IMR-90 (cell line): ENCODE measurements at regions not wholly inside any gene's neighbourhood (a gene's known extent, or its start where the extent isn't known, plus 50 kb on each side); places are given as distances from the start of the nearest gene placed in this dataset.

ENCODE experiments used
- ATAC-seq: fragments of 200-7000 bp; cut with Tn5 transposase; 2 replicates; pipeline ENCODE4 v1.9.1; 2020; ENCODE audit warnings: low read depth, mild to moderate bottlenecking, moderate library complexity
- BruUV-seq: library from RNA; stranded (reverse); fragments of 400-500 nt; replicated peaks from 2 replicates; lab custom pipeline; 2021; lab: Mats Ljungman, UMichigan
- CTCF ChIA-PET: fragments of 300-600 bp; formaldehyde crosslinking; extraction: SDS; loops from one replicate; lab custom pipeline; 2021; ENCODE audit warnings: antibody characterized with exemption; lab: Yijun Ruan, JAX
- POLR2A ChIA-PET: fragments of 300-600 bp; sonication (Branson Sonifier 250); formaldehyde crosslinking; loops from one replicate; lab custom pipeline; 2022; ENCODE audit warnings: antibody characterized with exemption; ENCODE audit not compliant: unreplicated experiment; lab: Charles Lee
- DNase-seq: peaks from one replicate; pipeline ENCODE4 v3.0.0; 2013
- H2AFZ ChIP-seq: replicated peaks from 2 replicates; pipeline ENCODE3; 2013; ENCODE audit warnings: low read length, mild to moderate bottlenecking; ENCODE audit not compliant: poor library complexity
- H2AK5ac ChIP-seq: 2 replicates; pipeline ENCODE4 v1.6.1; 2013; ENCODE audit warnings: low read depth, low read length, inconsistent platforms
- H2AK9ac ChIP-seq: replicated peaks from 2 replicates; pipeline ENCODE3; 2013; ENCODE audit warnings: mild to moderate bottlenecking, low read depth, low read length, moderate library complexity; ENCODE audit not compliant: poor library complexity
- H2BK120ac ChIP-seq: 2 replicates; pipeline ENCODE4 v1.6.1; 2013; ENCODE audit warnings: low read depth, low read length, inconsistent platforms
- H2BK15ac ChIP-seq: 3 replicates; pipeline ENCODE4 v1.6.1; 2013; ENCODE audit warnings: low read depth, low read length, inconsistent platforms
- H2BK20ac ChIP-seq: 2 replicates; pipeline ENCODE4 v1.6.1; 2013; ENCODE audit warnings: low read depth, mild to moderate bottlenecking, inconsistent platforms, low read length, moderate library complexity
- H2BK5ac ChIP-seq: 2 replicates; pipeline ENCODE4 v1.6.1; 2013; ENCODE audit warnings: mild to moderate bottlenecking, low read depth, low read length, inconsistent platforms; ENCODE audit not compliant: poor library complexity, severe bottlenecking
- H3K14ac ChIP-seq: replicated peaks from 2 replicates; pipeline ENCODE4 v1.6.1; 2013; ENCODE audit warnings: low read depth, low read length, inconsistent platforms
- H3K18ac ChIP-seq: 2 replicates; pipeline ENCODE4 v1.6.1; 2013; ENCODE audit warnings: low read depth, low read length, control low read depth
- H3K23ac ChIP-seq: 2 replicates; pipeline ENCODE4 v1.6.1; 2013; ENCODE audit warnings: low read depth, low read length, inconsistent platforms
- H3K27ac ChIP-seq: 2 replicates; pipeline ENCODE4 v1.5.1; 2013; ENCODE audit warnings: mild to moderate bottlenecking, control low read depth, low read length; ENCODE audit not compliant: insufficient read depth
- H3K27me3 ChIP-seq: 2 replicates; pipeline ENCODE4 v1.6.1; 2013; ENCODE audit warnings: low read length; ENCODE audit not compliant: control insufficient read depth, insufficient read depth
- H3K36me3 ChIP-seq: 2 replicates; pipeline ENCODE4 v1.6.1; 2013; ENCODE audit warnings: low read length, mixed read lengths; ENCODE audit not compliant: control insufficient read depth, insufficient read depth
- H3K4ac ChIP-seq: 2 replicates; pipeline ENCODE4 v1.6.1; 2013; ENCODE audit warnings: low read depth, low read length, inconsistent platforms
- H3K4me1 ChIP-seq: 2 replicates; pipeline ENCODE4 v1.6.1; 2013; ENCODE audit warnings: low read length, mixed read lengths; ENCODE audit not compliant: control insufficient read depth, insufficient read depth
- H3K4me2 ChIP-seq: 2 replicates; pipeline ENCODE4 v1.6.1; 2013; ENCODE audit warnings: low read depth, mild to moderate bottlenecking, control low read depth, low read length, moderate library complexity
- H3K4me3 ChIP-seq: 2 replicates; pipeline ENCODE4 v1.5.1; 2013; ENCODE audit warnings: low read depth, mild to moderate bottlenecking, control low read depth, low read length, moderate library complexity; ENCODE audit not compliant: insufficient read depth
- H3K56ac ChIP-seq: 2 replicates; pipeline ENCODE4 v1.6.1; 2013; ENCODE audit warnings: low read length, inconsistent platforms; ENCODE audit not compliant: insufficient read depth; ENCODE audit errors: extremely low read depth
- H3K79me1 ChIP-seq, 2 experiments: 2 replicates each; pipeline ENCODE4 v1.6.1; 2013; ENCODE audit warnings: low read length in 2 of 2, inconsistent platforms in 1 of 2, low read depth in 1 of 2
- H3K9ac ChIP-seq: 2 replicates; pipeline ENCODE4 v1.6.1; 2013; ENCODE audit warnings: low read depth, low read length, control low read depth
- H3K9me1 ChIP-seq: 2 replicates; pipeline ENCODE4 v1.6.1; 2013; ENCODE audit warnings: low read length, inconsistent platforms; ENCODE audit not compliant: insufficient read depth
- H3K9me3 ChIP-seq: 2 replicates; pipeline ENCODE4 v1.6.1; 2013; ENCODE audit warnings: low read length; ENCODE audit not compliant: control insufficient read depth, insufficient read depth
- H4K20me1 ChIP-seq: 2 replicates; pipeline ENCODE4 v1.6.1; 2013; ENCODE audit warnings: low read length, inconsistent platforms; ENCODE audit not compliant: insufficient read depth
- H4K5ac ChIP-seq: 2 replicates; pipeline ENCODE4 v1.6.1; 2013; ENCODE audit warnings: mild to moderate bottlenecking, low read depth, low read length, control low read depth
- H4K8ac ChIP-seq, 2 experiments: 2 replicates each; pipeline ENCODE4 v1.6.1; 2013; ENCODE audit warnings: low read depth in 2 of 2, low read length in 2 of 2, control low read depth in 1 of 2, inconsistent platforms in 1 of 2
- H4K91ac ChIP-seq: 2 replicates; pipeline ENCODE4 v1.6.1; 2013; ENCODE audit warnings: low read depth, low read length, inconsistent platforms; ENCODE audit not compliant: insufficient read depth
- BHLHE40 ChIP-seq: fragments of 150-350 bp; IDR thresholded peaks from 2 replicates; pipeline ENCODE4 v1.6.1; 2016; ENCODE audit warnings: mild to moderate bottlenecking, low read depth, low read length
- CEBPB ChIP-seq: IDR thresholded peaks from 2 replicates; pipeline ENCODE4 v1.6.1; 2012; ENCODE audit warnings: low read depth, low read length, improper control_type of control experiment
- CHD1 ChIP-seq: IDR thresholded peaks from 2 replicates; pipeline ENCODE4 v1.6.1; 2012; ENCODE audit warnings: low read depth, low read length, improper control_type of control experiment
- CTCF ChIP-seq: conservative IDR thresholded peaks from 2 replicates; pipeline ENCODE4 v1.5.1; 2012; ENCODE audit warnings: mild to moderate bottlenecking, low read depth, low read length, improper control_type of control experiment
- ELK1 ChIP-seq: fragments of 150-350 bp; IDR thresholded peaks from 2 replicates; pipeline ENCODE4 v1.6.1; 2016; ENCODE audit warnings: low read depth, mild to moderate bottlenecking, low read length, moderate library complexity, borderline replicate concordance
- FOS ChIP-seq: fragments of 150-350 bp; IDR thresholded peaks from 2 replicates; pipeline ENCODE4 v1.6.1; 2016; ENCODE audit warnings: low read depth, low read length
- MAFK ChIP-seq: IDR thresholded peaks from 2 replicates; pipeline ENCODE4 v1.6.1; 2012; ENCODE audit warnings: low read depth, low read length, improper control_type of control experiment
- MAZ ChIP-seq: IDR thresholded peaks from 2 replicates; pipeline ENCODE4 v1.6.1; 2012; ENCODE audit warnings: low read depth, mild to moderate bottlenecking, low read length, improper control_type of control experiment, moderate library complexity, borderline replicate concordance
- MXI1 ChIP-seq: IDR thresholded peaks from 2 replicates; pipeline ENCODE4 v1.6.1; 2012; ENCODE audit warnings: low read depth, mild to moderate bottlenecking, low read length, moderate library complexity, borderline replicate concordance
- NFE2L2 ChIP-seq: fragments of 150-350 bp; IDR thresholded peaks from 2 replicates; pipeline ENCODE4 v1.6.1; 2016; ENCODE audit warnings: low read depth, mild to moderate bottlenecking, low read length
- POLR2A ChIP-seq: IDR thresholded peaks from 2 replicates; pipeline ENCODE4 v1.6.1; 2012; ENCODE audit warnings: mild to moderate bottlenecking, low read depth, low read length
- RAD21 ChIP-seq: IDR thresholded peaks from 2 replicates; pipeline ENCODE4 v1.6.1; 2012; ENCODE audit warnings: low read length, improper control_type of control experiment
- RCOR1 ChIP-seq: IDR thresholded peaks from 2 replicates; pipeline ENCODE4 v1.6.1; 2012; ENCODE audit warnings: mild to moderate bottlenecking, low read length, improper control_type of control experiment; ENCODE audit not compliant: insufficient replicate concordance
- RFX5 ChIP-seq: IDR thresholded peaks from 2 replicates; pipeline ENCODE4 v1.8.0; 2012; ENCODE audit warnings: low read depth, mild to moderate bottlenecking, low read length, moderate library complexity
- SMC3 ChIP-seq: fragments of 150-350 bp; IDR thresholded peaks from 2 replicates; pipeline ENCODE4 v1.6.1; 2016; ENCODE audit warnings: low read depth, mild to moderate bottlenecking, antibody characterized with exemption, low read length, moderate library complexity
- USF2 ChIP-seq: fragments of 150-350 bp; IDR thresholded peaks from 2 replicates; pipeline ENCODE4 v1.6.1; 2017; ENCODE audit warnings: mild to moderate bottlenecking, antibody characterized with exemption, low read length, low read depth
- WGBS, 2 experiments: methylation state at CpG; one replicate each; pipeline versions ENCODE4 v1.1.5 to v1.1.7; 2013; ENCODE audit warnings: missing lambda C conversion rate in 2 of 2; ENCODE audit not compliant: insufficient read length in 1 of 2; ENCODE audit errors: extremely low coverage in 2 of 2; 5-methylcytosine and 5-hydroxymethylcytosine counted together
- dilution Hi-C: fragments of 300-500 bp; cut with HindIII; formaldehyde crosslinking; loops from one replicate; pipeline ENCODE4 v1.14.3; 2018; ENCODE audit warnings: low sequenced_read_pairs; ENCODE audit not compliant: unreplicated experiment
- in situ Hi-C: fragments of 300-500 bp; cut with MboI; formaldehyde crosslinking; loops from 3 replicates; pipeline ENCODE4 v1.14.3; 2019; ENCODE audit warnings: low sequenced_read_pairs, inconsistent platforms, mixed read lengths
- intact Hi-C: fragments of 100-400 bp; cut with micrococcal nuclease; formaldehyde crosslinking; loops from 2 replicates; pipeline ENCODE4 v1.10.0; 2022

GRCh38 chr2:57696016-57696415 is 350.6 kb upstream of the VRK2 start:
- H2BK120ac ChIP-seq, result no peak overlapping the region
- no peak overlapping the region for H3K27ac ChIP-seq
- no peak overlapping the region for H2BK20ac ChIP-seq
- dilution Hi-C loops (no loop called here), in situ Hi-C loops (no loop called here), intact Hi-C loops (no loop called here)
- TF ChIP-seq POLR2A (no peak), ELK1 (no peak), BHLHE40 (no peak), SMC3 (no peak), CHD1 (no peak), NFE2L2 (no peak), FOS (no peak), CTCF (no peak), RCOR1 (no peak), MAZ (no peak), USF2 (no peak), RAD21 (no peak), MXI1 (no peak), CEBPB (no peak), MAFK (no peak), RFX5 (no peak)
- H3K14ac ChIP-seq, result no peak overlapping the region
- no peak overlapping the region for H3K4me2 ChIP-seq
- H2AK5ac ChIP-seq, result no peak overlapping the region
- H2AFZ ChIP-seq, result no peak overlapping the region
- no peaks in the 10 kb centered on the region for H3K27me3 ChIP-seq
- H3K36me3 ChIP-seq, result no peaks in the 10 kb centered on the region
- H2BK15ac ChIP-seq, result no peak overlapping the region
- H2AK9ac ChIP-seq, result no peak overlapping the region
- no peak overlapping the region for H3K4me3 ChIP-seq
- H3K9me3 ChIP-seq, result no peaks in the 10 kb centered on the region
- no peak overlapping the region for H3K56ac ChIP-seq
- no peak overlapping the region for H4K8ac ChIP-seq
- WGBS, 2 experiments, result no CpG with 5 or more reads among the region's 4 CpGs
- no peak overlapping the region for H4K5ac ChIP-seq
- no peak overlapping the region for H2BK5ac ChIP-seq
- peak; percentile 1 for DNase-seq
- no peaks in the 10 kb centered on the region for H3K9me1 ChIP-seq
- H3K4ac ChIP-seq, result no peak overlapping the region
- H3K18ac ChIP-seq, result no peak overlapping the region
- H4K91ac ChIP-seq, result no peak overlapping the region
- no TSS peak for BruUV-seq
- no peaks in the 10 kb centered on the region for H3K79me1 ChIP-seq
- CTCF ChIA-PET, result interaction anchor here (0.6 to 0.7 kb wide), 2 partner anchors 11 to 1947 kb away, joined by 4 read pairs; no protein-coding TSS in a partner anchor
- H3K9ac ChIP-seq, result no peak overlapping the region
- POLR2A ChIA-PET, result no interaction called here
- H3K23ac ChIP-seq, result no peak overlapping the region
- no peak for ATAC-seq
- no peaks in the 10 kb centered on the region for H4K20me1 ChIP-seq
- H3K4me1 ChIP-seq, result no peaks in the 10 kb centered on the region
